ENCODE measurements at regions not wholly inside any gene's neighbourhood (a gene's known extent, or its start where the extent isn't known, plus 50 kb on each side); places are given as distances from the start of the nearest gene placed in this dataset.

GRCh38 chr20:12623870-12624269, 384.9 kb upstream of the SPTLC3 start:
- no peak for TF ChIP-seq CTCF (IDR thresholded peaks at IDR 0.05)
- Histone ChIP-seq H3K9me3 (no peaks in the 10 kb centered on the region), H3K27me3 (no peaks in the 10 kb centered on the region), H3K36me3 (no peaks in the 10 kb centered on the region), H3K27ac (no peak overlapping the region), H3K4me3 (no peak overlapping the region), H3K4me1 (no peaks in the 10 kb centered on the region)
- no peak for DNase-seq
- no peak for ATAC-seq
- WGBS, 2 donors = 95 to 98% methylated on average over 1 of the region's 1 CpG
- intact Hi-C loops (cut with DNase I) = no loop called here
- FAIRE-seq = no peak

- intact Hi-C loops (cut with DNase I) = no loop called here
- no peak for DNase-seq
- Histone ChIP-seq H3K4me3 (no peak overlapping the region), H3K36me3 (no peaks in the 10 kb centered on the region), H3K27me3 (peaks cover 0 to 2% (median 0%) of the 10 kb centered on the region in 4 donors), H3K27ac (no peak overlapping the region), H3K4me1 (no peaks in the 10 kb centered on the region), H3K9me3 (no peaks in the 10 kb centered on the region)
- TF ChIP-seq CTCF (IDR thresholded peaks at IDR 0.05) = no peak
- ATAC-seq = no peak
- WGBS, 2 donors = 70 to 71% methylated on average over 4 of the region's 4 CpGs
- no peak for FAIRE-seq
These were observed 381.3 kb upstream of the SPTLC3 start for GRCh38 chr20:12627485-12627884.

GRCh38 chr20:12638633-12639312, 370.0 kb upstream of the SPTLC3 start:
- H3K4me3 ChIP-seq = no peak overlapping the region
- H3K9me3 ChIP-seq = no peaks in the 10 kb centered on the region
- DNase-seq (no peak), FAIRE-seq (no peak), ATAC-seq (no peak)
- no peaks in the 10 kb centered on the region for H3K27me3 ChIP-seq
- intact Hi-C loops (cut with DNase I) = no loop called here
- 82 to 87% methylated on average over 7 of the region's 7 CpGs for WGBS, 2 donors
- TF ChIP-seq CTCF (IDR thresholded peaks at IDR 0.05) = no peak
- no peaks in the 10 kb centered on the region for H3K36me3 ChIP-seq
- no peaks in the 10 kb centered on the region for H3K4me1 ChIP-seq
- H3K27ac ChIP-seq = no peak overlapping the region

GRCh38 chr20:12640251-12640650, 368.5 kb upstream of the SPTLC3 start:
- Histone ChIP-seq H3K4me3 (no peak overlapping the region), H3K27ac (no peak overlapping the region), H3K36me3 (no peaks in the 10 kb centered on the region), H3K4me1 (no peaks in the 10 kb centered on the region), H3K9me3 (no peaks in the 10 kb centered on the region), H3K27me3 (no peaks in the 10 kb centered on the region)
- 55 to 72% methylated on average over 4 of the region's 4 CpGs for WGBS, 2 donors
- FAIRE-seq (no peak), ATAC-seq (no peak), DNase-seq (peak in 1 of 6 donors; percentile 4)
- intact Hi-C loops (cut with DNase I) = no loop called here
- no peak for TF ChIP-seq CTCF (IDR thresholded peaks at IDR 0.05)

- WGBS, 2 donors = 49 to 52% methylated on average over 4 of the region's 4 CpGs
- intact Hi-C loops (cut with DNase I) = no loop called here
- H3K9me3 ChIP-seq = no peaks in the 10 kb centered on the region
- H3K27ac ChIP-seq = no peak overlapping the region
- no peaks in the 10 kb centered on the region for H3K36me3 ChIP-seq
- no peak overlapping the region for H3K4me3 ChIP-seq
- H3K27me3 ChIP-seq = no peaks in the 10 kb centered on the region
- FAIRE-seq (no peak), DNase-seq (no peak), ATAC-seq (no peak)
- TF ChIP-seq CTCF (IDR thresholded peaks at IDR 0.05) = no peak
- H3K4me1 ChIP-seq = no peaks in the 10 kb centered on the region
These were observed 367.2 kb upstream of the SPTLC3 start for GRCh38 chr20:12641619-12642018.
